ENCODE measurements at regions not wholly inside any gene's neighbourhood (a gene's known extent, or its start where the extent isn't known, plus 50 kb on each side); places are given as distances from the start of the nearest gene placed in this dataset.

- DNase-seq (ENCODE audit: low spot score) = no peak
Observed at GRCh38 chr16:86196687-86197391, 297.9 kb downstream of the IRF8 start.

DNA sequence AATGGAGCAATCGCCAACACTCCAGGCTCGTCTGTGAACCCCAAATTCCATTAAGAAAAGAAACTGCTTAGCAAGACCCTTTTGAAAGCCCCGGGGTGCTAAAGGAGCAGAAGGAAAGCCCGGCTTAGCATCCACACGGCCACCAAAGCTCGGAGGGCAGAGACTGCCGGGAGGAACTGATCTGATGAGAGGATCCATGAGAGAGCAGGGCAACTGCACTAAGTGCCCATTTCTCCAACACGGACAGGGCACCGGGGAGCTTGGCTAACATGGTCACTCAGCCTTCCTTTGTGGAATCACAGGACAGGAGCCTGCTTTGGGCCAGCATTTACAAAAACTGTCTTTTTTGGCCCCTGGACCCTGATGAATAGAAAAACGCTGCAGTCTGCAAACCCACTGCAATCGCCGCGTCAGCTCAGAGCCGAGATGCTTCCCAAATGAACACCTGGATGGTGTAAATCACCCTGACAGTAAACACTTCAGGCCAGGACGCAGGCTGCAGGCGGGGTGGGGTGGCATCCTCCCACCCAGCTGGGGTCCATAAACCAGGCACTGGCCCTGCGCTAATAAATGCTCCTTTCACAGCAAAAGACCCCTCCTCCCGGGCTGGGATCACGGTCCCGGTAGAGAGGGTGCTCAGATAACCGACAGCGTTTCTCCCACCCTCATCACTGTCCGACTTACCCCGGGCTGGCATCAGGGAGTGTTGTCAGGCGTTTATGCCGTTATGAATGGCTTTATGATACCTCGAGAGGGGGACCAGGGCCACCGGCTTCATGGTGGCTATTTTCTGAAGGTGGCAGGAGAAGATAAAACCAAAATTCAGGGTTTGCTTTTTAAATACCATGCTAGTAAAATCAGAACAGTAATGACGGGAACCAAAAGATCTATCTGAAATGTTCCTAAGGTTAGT lies 299.5 kb downstream of the IRF8 start:
- no peak for DNase-seq (ENCODE audit: low spot score)

GRCh38 chr16:86199182-86199581 lies 300.2 kb downstream of the IRF8 start:
- no peak for DNase-seq (ENCODE audit: low spot score)

- no peak for DNase-seq (ENCODE audit: low spot score)
Observed at GRCh38 chr16:86199871-86200695, 301.1 kb downstream of the IRF8 start.

- no peak for DNase-seq (ENCODE audit: low spot score)
Observed at GRCh38 chr16:86200722-86201121, 301.8 kb downstream of the IRF8 start.

DNA sequence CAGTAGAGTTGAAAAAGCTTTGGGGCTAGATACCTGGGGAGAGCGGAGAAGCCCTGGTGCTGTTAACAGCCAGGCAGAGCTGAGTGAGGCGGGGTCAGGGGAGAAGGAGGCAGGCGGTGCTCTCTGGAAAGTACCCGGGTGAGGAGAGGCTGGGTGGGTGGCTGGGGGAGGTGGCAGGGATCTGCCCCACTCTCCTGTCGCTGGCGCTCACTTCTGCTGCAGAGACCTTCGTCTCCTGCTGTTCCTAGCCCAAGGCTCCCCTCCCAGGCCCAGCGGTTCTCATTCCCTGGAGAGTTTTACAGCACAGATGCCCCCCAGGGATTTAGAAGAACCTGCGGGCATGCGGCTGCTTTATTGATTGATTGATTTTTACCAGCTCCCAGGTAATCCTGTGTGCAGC lies 302.8 kb downstream of the IRF8 start:
- no peak for DNase-seq (ENCODE audit: low spot score)

- DNase-seq (ENCODE audit: low spot score) = no peak
Observed at GRCh38 chr16:86202267-86202666, 303.3 kb downstream of the IRF8 start.

GRCh38 chr16:86202760-86203426 lies 303.9 kb downstream of the IRF8 start:
- no peak for DNase-seq (ENCODE audit: low spot score)

DNA sequence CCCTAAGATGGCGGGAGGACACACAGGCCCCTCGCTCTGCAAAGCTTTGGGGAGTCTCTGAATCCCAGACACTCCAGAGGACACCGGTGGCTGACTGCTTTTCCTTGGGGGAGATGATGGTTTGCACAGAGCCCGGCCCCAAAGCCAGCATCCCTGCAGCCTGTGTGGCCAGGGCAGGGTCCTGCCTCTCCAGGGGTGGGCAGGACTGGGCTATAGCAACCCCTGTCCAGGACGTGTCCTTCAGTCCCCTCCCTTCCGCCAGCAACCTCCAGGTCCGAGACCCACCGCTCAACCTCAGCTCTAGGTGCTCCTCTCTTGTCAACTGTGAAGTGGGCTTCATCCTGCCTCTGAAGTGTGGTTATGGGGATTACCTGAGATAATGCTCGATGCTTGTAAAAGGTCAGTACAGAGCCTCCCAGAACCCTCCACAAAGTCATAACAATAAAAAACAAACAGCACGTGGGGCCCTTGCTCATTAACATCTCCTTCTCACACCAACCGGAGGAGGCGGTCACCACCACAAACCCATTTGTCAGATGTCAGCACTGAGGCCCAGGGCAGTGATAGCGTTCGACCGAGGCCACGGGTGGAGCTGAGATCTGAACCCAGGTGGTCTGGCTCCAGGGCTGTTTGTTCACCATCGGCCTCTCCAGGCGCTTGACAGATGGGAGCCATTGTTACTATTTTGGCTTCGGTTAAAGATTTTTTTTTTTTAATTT lies 304.8 kb downstream of the IRF8 start:
- DNase-seq (ENCODE audit: low spot score) = no peak

DNA sequence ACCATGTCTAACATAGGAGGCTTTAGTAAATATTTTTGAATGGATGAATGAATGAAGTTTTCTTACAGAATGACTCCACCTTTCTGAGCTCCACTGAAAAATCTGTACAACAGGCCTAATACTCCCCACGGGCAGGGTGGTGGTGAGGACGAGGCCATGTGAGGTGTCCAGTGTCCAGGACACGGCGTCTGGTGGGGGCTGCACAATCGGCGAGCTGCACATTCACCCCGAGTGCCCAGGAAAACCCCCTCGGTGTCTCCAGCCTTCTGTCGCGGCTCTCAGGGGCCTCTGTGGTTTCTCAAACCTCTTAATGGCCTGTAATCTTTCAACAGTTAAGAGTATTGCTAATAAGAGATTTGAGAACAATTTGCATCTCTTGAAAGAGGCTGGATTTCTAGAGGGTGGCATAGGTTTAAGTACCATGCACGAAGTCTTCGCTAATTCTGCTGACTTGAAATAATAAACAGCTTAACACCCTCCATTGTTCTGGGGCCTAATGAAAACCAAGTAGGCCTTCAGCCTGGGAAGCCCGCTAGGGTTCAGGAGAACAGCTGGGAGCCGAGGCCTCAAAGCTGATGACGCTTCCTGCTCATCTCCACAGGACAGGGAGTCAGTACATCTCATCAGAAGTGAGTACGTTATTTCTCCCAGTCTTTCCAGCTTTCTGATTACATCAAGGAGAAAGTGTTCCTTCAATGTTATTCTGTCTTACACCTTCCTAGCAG lies 304.6 kb upstream of the FOXF1 start:
- DNase-seq (ENCODE audit: low spot score) = no peak

DNA sequence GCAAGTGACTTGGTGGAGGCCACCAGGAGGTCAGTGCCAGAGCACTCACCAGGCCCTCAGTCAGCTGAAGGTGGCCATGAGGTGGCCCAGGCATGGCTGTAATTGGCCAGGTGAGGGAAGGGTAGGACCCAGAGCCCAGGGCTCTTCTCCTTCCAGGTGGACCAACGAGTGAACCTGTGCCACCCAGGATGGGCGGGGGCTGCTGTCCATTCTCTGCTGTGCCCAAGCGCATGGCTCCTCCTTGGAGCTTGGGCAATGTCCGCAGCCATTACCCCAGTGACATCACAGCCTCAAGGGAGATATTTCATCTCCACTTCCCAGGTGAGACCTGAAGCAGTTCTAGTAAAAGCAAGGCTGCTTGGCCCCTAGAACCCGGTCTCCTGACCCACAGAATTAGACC lies 303.0 kb upstream of the FOXF1 start:
- DNase-seq (ENCODE audit: low spot score) = no peak

DNA sequence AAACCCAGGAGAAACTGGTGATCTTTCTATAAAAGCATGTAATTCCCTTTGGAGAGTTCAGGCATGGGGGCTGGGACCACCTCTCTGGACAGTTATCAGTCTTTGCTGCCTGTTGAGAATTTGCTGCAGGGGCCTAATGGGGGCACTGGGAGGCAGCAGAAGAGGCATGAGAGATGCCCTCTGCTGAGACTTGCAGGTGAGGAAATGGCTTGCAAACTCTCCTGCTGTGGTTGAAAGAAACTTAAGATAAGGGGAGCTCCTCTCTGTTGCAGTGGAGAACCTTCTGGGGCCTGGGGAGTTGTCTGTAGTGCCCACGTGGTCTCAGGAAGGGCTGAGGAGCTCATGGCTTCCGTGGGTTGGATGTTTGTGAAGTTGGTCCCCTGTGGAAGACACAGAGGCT lies 301.1 kb upstream of the FOXF1 start:
- no peak for DNase-seq (ENCODE audit: low spot score)

DNA sequence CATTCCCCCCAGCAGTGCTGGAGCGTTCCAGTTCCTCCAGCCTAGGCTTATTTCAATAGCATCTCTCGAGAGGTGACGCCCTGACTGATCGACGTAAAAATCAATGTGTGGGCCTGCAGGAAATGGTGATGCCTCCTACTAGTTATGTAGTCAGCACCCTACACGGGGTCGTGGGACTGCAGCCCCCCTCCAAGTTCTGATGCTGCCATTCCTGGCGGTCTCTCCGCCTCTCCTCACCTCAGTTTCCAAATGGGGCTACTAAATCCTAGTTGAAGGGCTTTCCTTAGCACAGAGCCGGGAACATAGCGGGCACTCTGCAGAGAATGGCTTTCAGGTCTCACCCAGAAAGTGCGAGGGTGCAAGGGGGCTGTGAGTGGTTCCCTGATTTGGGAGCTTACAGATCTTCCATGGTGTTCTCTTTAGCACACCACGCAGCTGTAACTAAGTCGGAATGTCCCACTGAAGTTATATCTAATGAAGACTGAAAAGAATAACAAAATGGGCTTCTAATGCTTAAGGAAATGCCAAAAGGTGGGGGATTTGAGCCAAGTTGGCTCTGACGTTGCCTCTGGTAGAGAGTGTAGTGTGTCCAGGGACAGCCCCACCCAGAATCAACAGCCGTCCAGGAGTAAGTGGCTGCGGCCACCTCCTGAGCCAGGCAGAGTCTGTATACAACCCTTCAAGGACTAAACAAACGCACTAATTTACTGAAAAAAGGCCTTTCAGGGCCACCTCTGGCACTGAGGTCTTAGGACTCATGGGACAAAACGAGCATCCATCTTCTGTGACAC lies 299.7 kb upstream of the FOXF1 start:
- no peak for DNase-seq (ENCODE audit: low spot score)

- no peak for DNase-seq (ENCODE audit: low spot score)
Observed at GRCh38 chr16:86211265-86211664, 299.1 kb upstream of the FOXF1 start.

DNA sequence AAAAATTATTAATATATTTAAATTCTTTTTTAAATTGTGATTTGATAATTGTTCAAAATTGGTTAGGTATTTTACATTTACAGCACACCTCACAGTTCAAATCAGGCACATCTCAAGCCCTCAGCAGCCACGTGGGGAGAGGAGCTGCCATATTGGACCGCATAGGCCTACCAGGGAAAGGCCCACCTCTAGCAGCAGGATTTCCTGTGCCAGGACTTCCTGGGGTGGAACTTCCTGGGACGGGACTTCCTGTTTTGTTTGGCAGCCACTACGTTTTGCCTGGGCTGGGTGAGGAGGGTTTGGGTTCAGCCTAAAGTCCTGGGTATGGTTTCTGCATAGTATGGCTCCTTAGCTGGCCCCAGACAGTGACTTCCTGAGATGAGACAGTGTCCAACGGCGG lies 298.5 kb upstream of the FOXF1 start:
- no peak for DNase-seq (ENCODE audit: low spot score)

DNA sequence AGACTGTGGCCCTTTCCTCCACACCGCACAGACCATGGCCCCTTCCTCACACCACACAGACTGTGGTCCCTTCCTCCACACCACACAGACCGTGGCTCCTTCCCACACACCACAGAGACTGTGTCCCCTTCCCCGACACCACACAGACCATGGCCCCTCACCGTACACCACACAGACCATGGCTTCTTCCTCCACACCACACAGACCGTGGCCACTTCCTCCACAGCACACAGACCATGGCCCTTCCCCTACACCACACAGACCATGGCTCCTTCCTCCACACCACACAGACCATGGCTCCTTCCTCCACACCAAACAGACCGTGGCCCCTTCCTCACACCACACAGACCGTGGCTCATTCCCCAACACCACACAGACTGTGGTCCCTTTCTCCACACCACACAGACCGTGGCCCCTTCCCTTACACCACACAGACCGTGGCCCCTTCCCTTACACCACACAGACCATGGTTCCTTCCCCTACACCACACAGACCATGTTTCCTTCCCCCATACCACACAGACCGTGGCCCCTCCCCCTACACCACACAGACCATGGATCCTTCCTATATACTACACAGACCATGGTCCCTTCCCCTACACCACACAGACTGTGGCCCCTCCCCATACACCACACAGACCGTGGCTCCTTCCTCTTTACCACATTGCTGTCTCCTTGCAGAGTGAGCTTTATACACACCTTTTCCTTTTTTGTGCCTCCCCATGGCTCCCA lies 297.5 kb upstream of the FOXF1 start:
- no peak for DNase-seq (ENCODE audit: low spot score)

GRCh38 chr16:86213437-86214205 lies 296.7 kb upstream of the FOXF1 start:
- no peak for DNase-seq (ENCODE audit: low spot score)
